ENCODE measurements at regions not wholly inside any gene's neighbourhood (a gene's known extent, or its start where the extent isn't known, plus 50 kb on each side); places are given as distances from the start of the nearest gene placed in this dataset.
"Not testable (repeated sequence)": the region's sequence is repeated elsewhere in the genome, so short reads cannot be mapped to it uniquely, and the experiment has no call there.

DNA sequence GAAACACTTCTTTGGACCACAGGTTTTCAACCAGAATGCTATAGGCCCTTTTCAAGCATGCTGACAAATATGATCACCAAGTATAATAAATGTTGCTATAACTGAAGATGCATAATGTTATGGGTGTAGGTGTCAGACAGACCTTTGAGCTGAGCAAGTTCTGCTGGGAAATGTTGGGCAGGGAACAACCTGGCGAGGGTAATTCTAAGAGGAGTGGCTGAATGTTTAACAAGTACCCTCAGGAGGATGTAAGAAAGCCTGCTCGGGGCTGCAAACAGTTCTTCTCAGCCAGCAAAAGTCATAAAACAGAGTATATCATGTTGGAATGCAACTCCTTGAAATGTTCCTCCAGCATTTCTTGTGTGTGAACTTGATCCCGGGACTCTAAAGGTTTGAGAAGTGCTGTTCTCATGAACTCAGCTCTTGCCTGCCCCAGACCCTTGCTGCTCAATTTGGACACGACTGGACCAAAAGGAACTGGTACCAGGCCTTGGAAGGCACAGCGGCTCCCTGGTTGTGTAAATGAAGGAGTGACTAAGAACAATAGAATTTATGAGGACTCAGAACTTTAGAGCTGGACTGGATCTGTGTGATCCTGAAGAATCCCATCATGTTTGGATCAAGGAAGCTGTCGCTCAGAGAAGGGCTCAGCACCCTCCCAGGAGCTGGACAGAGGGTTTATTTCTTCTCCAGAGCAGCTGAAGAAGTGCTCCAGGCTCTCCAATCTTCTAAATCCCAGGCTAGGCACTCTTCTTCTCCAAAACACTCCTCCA is 143.2 kb upstream of the ANK3 start:
- Histone ChIP-seq H3K27ac (no peak overlapping the region), H3K36me3 (no peaks in the 10 kb centered on the region), H3K9me3 (no peaks in the 10 kb centered on the region), H3K4me1 (ENCODE audit: control insufficient read depth in 1 of 2, insufficient read depth in 1 of 2, low read depth in 1 of 2, low read length in 1 of 2) (no peaks in the 10 kb centered on the region), H3K4me3 (ENCODE audit: low read depth in 1 of 2, low read length in 1 of 2) (no peak overlapping the region), H3K27me3 (no peaks in the 10 kb centered on the region)
- TF ChIP-seq CTCF (IDR thresholded peaks at IDR 0.05), result no peak

DNA sequence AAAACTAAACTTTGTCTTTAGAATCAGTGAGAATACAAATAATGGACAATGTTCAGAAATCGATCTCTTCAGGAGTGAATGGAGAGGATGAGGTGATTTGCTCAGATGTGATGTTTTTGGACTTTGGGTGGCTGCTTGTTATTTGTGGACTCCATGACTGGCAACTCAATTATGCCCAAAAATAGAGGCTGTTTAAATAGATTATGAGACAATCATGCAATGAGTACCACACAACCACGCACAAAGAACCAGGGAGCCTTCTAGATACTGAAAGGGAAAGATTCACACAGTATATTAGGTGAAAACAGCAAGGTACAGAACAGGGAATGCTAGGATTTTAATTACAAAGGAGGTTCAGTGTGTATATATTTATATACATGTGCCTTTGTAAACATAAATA is 141.3 kb upstream of the ANK3 start:
- Histone ChIP-seq H3K4me1 (ENCODE audit: control insufficient read depth in 1 of 2, insufficient read depth in 1 of 2, low read depth in 1 of 2, low read length in 1 of 2) (no peaks in the 10 kb centered on the region), H3K36me3 (no peaks in the 10 kb centered on the region), H3K9me3 (no peaks in the 10 kb centered on the region), H3K27ac (no peak overlapping the region), H3K27me3 (no peaks in the 10 kb centered on the region), H3K4me3 (ENCODE audit: low read depth in 1 of 2, low read length in 1 of 2) (no peak overlapping the region)
- TF ChIP-seq CTCF (IDR thresholded peaks at IDR 0.05), result no peak

DNA sequence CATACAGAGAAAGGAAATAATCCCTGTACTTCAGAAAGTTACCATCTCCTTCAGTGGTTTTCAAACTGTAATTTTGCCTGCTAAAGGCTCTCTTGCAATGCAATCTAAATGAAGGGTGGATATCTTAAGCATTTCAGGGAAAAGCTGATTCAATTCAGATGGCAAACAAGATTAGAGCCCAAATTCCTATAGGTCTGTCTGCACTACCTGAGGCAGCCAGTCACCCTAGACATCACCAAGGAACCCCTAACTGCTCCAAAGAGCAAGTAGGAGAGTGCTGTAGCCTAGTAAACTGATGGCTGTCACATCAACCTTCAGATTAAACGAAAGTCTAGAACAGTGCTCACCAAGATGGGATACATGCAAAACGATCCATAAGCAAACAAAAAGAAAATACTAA is 138.0 kb upstream of the ANK3 start:
- Histone ChIP-seq H3K27ac (no peak overlapping the region), H3K9me3 (no peaks in the 10 kb centered on the region), H3K27me3 (no peaks in the 10 kb centered on the region), H3K4me3 (ENCODE audit: low read depth in 1 of 2, low read length in 1 of 2) (no peak overlapping the region), H3K4me1 (ENCODE audit: control insufficient read depth in 1 of 2, insufficient read depth in 1 of 2, low read depth in 1 of 2, low read length in 1 of 2) (no peaks in the 10 kb centered on the region), H3K36me3 (no peaks in the 10 kb centered on the region)
- no peak for TF ChIP-seq CTCF (IDR thresholded peaks at IDR 0.05)

GRCh38 chr10:60525716-60526585 is 136.3 kb upstream of the ANK3 start:
- no peak overlapping the region for H3K4me3 ChIP-seq (ENCODE audit: low read depth in 1 of 2, low read length in 1 of 2)
- H3K4me1 ChIP-seq (ENCODE audit: control insufficient read depth in 1 of 2, insufficient read depth in 1 of 2, low read depth in 1 of 2, low read length in 1 of 2), result no peaks in the 10 kb centered on the region
- H3K27ac ChIP-seq, result no peak overlapping the region
- H3K27me3 ChIP-seq, result no peaks in the 10 kb centered on the region
- H3K9me3 ChIP-seq, result no peaks in the 10 kb centered on the region
- H3K36me3 ChIP-seq, result no peaks in the 10 kb centered on the region
- no peak for TF ChIP-seq CTCF (IDR thresholded peaks at IDR 0.05)

- Histone ChIP-seq H3K36me3 (no peaks in the 10 kb centered on the region), H3K4me3 (ENCODE audit: low read depth in 1 of 2, low read length in 1 of 2) (no peak overlapping the region), H3K27ac (no peak overlapping the region), H3K9me3 (no peaks in the 10 kb centered on the region), H3K27me3 (no peaks in the 10 kb centered on the region), H3K4me1 (ENCODE audit: control insufficient read depth in 1 of 2, insufficient read depth in 1 of 2, low read depth in 1 of 2, low read length in 1 of 2) (no peaks in the 10 kb centered on the region)
- no peak for TF ChIP-seq CTCF (IDR thresholded peaks at IDR 0.05)
Measured at GRCh38 chr10:60524541-60524940, 134.9 kb upstream of the ANK3 start.

GRCh38 chr10:60523371-60523770 is 133.7 kb upstream of the ANK3 start:
- H3K9me3 ChIP-seq; H3K27me3 ChIP-seq; H3K4me1 ChIP-seq (ENCODE audit: control insufficient read depth in 1 of 2, insufficient read depth in 1 of 2, low read depth in 1 of 2, low read length in 1 of 2); H3K36me3 ChIP-seq; H3K27ac ChIP-seq; H3K4me3 ChIP-seq (ENCODE audit: low read depth in 1 of 2, low read length in 1 of 2): not testable (repeated sequence)
